ENCODE measurements at regions not wholly inside any gene's neighbourhood (a gene's known extent, or its start where the extent isn't known, plus 50 kb on each side); places are given as distances from the start of the nearest gene placed in this dataset.

DNA sequence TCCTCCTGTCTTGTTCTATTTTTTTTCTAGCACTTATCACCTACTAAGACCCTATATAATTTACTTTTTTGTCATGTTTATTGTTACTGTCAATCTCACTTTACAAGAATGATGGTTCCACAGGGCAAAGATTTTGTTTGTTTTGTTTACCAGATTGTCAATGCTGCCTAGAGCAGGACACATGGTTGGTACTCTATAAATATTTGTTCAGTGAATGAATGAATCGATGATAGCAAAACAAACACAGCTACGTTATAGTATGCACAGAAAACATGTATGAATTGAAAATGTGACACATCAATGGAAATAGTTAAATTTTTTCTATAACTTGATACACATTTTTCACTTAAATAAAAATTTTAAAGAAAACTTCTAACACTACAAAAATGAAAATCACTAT, 67.1 kb upstream of the KRR1 start (continued):
- TF ChIP-seq ONECUT2 (CRISPR knock-in tag; IDR thresholded peaks at IDR 0.05) (0 out of 2 replicates have a peak, but pooled peaks have one; percentile 47), ATF1 (CRISPR knock-in tag; IDR thresholded peaks at IDR 0.05) (0 out of 2 replicates have a peak, but pooled peaks have one; percentile 12), FOXP1 (IDR thresholded peaks at IDR 0.05) (peak; percentile 71), FOXP1 (CRISPR knock-in tag; IDR thresholded peaks at IDR 0.05) (peak; percentile 95), ZNF790 (CRISPR knock-in tag; IDR thresholded peaks at IDR 0.05; ENCODE audit: borderline replicate concordance) (no peak), ELF3 (CRISPR knock-in tag; IDR thresholded peaks at IDR 0.05) (peak; percentile 61), FOXA1 (IDR thresholded peaks at IDR 0.05) (peak; percentile 71), FOXA1 (CRISPR knock-in tag; IDR thresholded peaks at IDR 0.05) (no peak; the same call in 1 of the 2 replicates), TCF7 (IDR thresholded peaks at IDR 0.05; ENCODE audit: low read depth) (peak; percentile 42; the same call in 1 of the 2 replicates), ZNF605 (CRISPR knock-in tag; IDR thresholded peaks at IDR 0.05) (no peak), MEIS1 (CRISPR knock-in tag; IDR thresholded peaks at IDR 0.05; ENCODE audit: borderline replicate concordance) (peak; percentile 34; the same call in 1 of the 2 replicates), JUN (CRISPR knock-in tag; IDR thresholded peaks at IDR 0.05) (no peak), SALL1 (CRISPR knock-in tag; IDR thresholded peaks at IDR 0.05) (peak; percentile 43; the same call in 1 of the 2 replicates), RXRA (CRISPR knock-in tag; IDR thresholded peaks at IDR 0.05) (no peak), MIXL1 (CRISPR knock-in tag; IDR thresholded peaks at IDR 0.05) (0 out of 2 replicates have a peak, but pooled peaks have one; percentile 42), STAG1 (CRISPR knock-in tag; IDR thresholded peaks at IDR 0.05) (peak; percentile 4; the same call in 1 of the 2 replicates), FOXK1 (CRISPR knock-in tag; IDR thresholded peaks at IDR 0.05; ENCODE audit: borderline replicate concordance, low read depth) (peak; percentile 52; the same call in 1 of the 2 replicates), RCOR2 (CRISPR knock-in tag; IDR thresholded peaks at IDR 0.05) (0 out of 2 replicates have a peak, but pooled peaks have one; percentile 39), ZNF703 (CRISPR knock-in tag; IDR thresholded peaks at IDR 0.05; ENCODE audit: borderline replicate concordance) (no peak), SOX6 (IDR thresholded peaks at IDR 0.05) (no peak), SOX6 (CRISPR knock-in tag; IDR thresholded peaks at IDR 0.05) (peak; percentile 69), PPARG (CRISPR knock-in tag; conservative IDR thresholded peaks at IDR 0.05) (peak; percentile 54), ZNF652 (CRISPR knock-in tag; IDR thresholded peaks at IDR 0.05; ENCODE audit: borderline replicate concordance, low read depth) (peak; percentile 51; the same call in 1 of the 2 replicates), NCOA2 (CRISPR knock-in tag; IDR thresholded peaks at IDR 0.05) (peak; percentile 43; the same call in 1 of the 2 replicates), NR2F1 (CRISPR knock-in tag; IDR thresholded peaks at IDR 0.05) (peak in 1 of 2 experiments; percentile 61; a peak in 1 of 4 replicates), GATAD2A (CRISPR knock-in tag; IDR thresholded peaks at IDR 0.05) (peak; percentile 91)
- TF ChIP-seq, protein P1, sequence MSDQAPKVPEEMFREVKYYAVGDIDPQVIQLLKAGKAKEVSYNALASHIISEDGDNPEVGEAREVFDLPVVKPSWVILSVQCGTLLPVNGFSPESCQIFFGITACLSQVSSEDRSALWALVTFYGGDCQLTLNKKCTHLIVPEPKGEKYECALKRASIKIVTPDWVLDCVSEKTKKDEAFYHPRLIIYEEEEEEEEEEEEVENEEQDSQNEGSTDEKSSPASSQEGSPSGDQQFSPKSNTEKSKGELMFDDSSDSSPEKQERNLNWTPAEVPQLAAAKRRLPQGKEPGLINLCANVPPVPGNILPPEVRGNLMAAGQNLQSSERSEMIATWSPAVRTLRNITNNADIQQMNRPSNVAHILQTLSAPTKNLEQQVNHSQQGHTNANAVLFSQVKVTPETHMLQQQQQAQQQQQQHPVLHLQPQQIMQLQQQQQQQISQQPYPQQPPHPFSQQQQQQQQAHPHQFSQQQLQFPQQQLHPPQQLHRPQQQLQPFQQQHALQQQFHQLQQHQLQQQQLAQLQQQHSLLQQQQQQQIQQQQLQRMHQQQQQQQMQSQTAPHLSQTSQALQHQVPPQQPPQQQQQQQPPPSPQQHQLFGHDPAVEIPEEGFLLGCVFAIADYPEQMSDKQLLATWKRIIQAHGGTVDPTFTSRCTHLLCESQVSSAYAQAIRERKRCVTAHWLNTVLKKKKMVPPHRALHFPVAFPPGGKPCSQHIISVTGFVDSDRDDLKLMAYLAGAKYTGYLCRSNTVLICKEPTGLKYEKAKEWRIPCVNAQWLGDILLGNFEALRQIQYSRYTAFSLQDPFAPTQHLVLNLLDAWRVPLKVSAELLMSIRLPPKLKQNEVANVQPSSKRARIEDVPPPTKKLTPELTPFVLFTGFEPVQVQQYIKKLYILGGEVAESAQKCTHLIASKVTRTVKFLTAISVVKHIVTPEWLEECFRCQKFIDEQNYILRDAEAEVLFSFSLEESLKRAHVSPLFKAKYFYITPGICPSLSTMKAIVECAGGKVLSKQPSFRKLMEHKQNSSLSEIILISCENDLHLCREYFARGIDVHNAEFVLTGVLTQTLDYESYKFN (CRISPR knock-in tag; conservative IDR thresholded peaks at IDR 0.05): peak; percentile 84
